WERI-Rb-1 (cell line): ENCODE measurements at regions not wholly inside any gene's neighbourhood (a gene's known extent, or its start where the extent isn't known, plus 50 kb on each side); places are given as distances from the start of the nearest gene placed in this dataset.

ENCODE experiments used
- DNase-seq: peaks from one replicate; pipeline ENCODE4 v3.0.0-alpha.2; 2020
- H3K27ac ChIP-seq: fragments of 250-450 bp; sonication (Bioruptor Pico); 2 replicates; pipeline ENCODE4 v1.5.1; 2020; ENCODE audit warnings: mild to moderate bottlenecking, moderate library complexity
- H3K27me3 ChIP-seq: fragments of 250-450 bp; sonication (Bioruptor Pico); 2 replicates; pipeline ENCODE4 v1.5.1; 2021; ENCODE audit warnings: mild to moderate bottlenecking, low read depth, moderate library complexity; ENCODE audit not compliant: insufficient read depth, severe bottlenecking
- H3K36me3 ChIP-seq: fragments of 250-450 bp; sonication (Bioruptor Pico); 2 replicates; pipeline ENCODE4 v1.5.1; 2020; ENCODE audit warnings: mild to moderate bottlenecking, moderate library complexity
- H3K4me3 ChIP-seq: 2 replicates; pipeline ENCODE4 v1.5.1; 2011; ENCODE audit warnings: low read depth, mild to moderate bottlenecking, control low read depth, low read length
- H3K9me3 ChIP-seq: fragments of 250-450 bp; sonication (Bioruptor Pico); 2 replicates; pipeline ENCODE4 v1.5.1; 2021; ENCODE audit warnings: mild to moderate bottlenecking, moderate library complexity; ENCODE audit not compliant: severe bottlenecking
- CTCF ChIP-seq: IDR thresholded peaks from 2 replicates; pipeline ENCODE4 v1.5.1; 2011; ENCODE audit warnings: low read depth, mild to moderate bottlenecking, control low read depth, inconsistent platforms, low read length

DNA sequence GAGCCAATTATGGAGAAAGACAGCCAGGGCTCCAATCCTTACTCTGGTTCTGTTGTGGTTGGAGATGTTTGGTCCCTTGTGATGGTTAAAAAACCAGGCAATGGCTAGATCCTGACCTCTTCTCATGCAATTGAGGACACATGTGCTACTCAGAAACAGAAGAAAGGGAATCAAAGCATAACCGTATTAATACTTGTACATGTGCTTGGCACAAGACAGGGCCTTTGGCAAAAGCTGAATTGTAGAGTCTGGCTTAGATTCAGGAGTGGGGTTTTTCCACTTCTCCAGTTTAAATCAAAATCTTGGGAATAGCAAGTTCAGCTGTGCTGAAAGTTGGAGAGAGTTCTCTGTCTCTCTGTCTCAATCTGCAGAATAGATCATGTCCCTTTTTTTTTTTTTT is 80.1 kb upstream of the E2F8 start:
- H3K36me3 ChIP-seq, result no peaks in the 10 kb centered on the region

GRCh38 chr11:19316434-19316833 is 75.7 kb upstream of the E2F8 start:
- Histone ChIP-seq H3K27me3 (peaks cover 53% of the 10 kb centered on the region), H3K36me3 (no peaks in the 10 kb centered on the region), H3K27ac (no peak overlapping the region), H3K9me3 (no peaks in the 10 kb centered on the region), H3K4me3 (no peak overlapping the region)
- no peak for TF ChIP-seq CTCF
- DNase-seq, result no peak

More for the DNA sequence above, 80.1 kb upstream of the E2F8 start:
- Histone ChIP-seq H3K27me3 (peaks cover 44% of the 10 kb centered on the region), H3K27ac (no peak overlapping the region), H3K4me3 (no peak overlapping the region), H3K9me3 (peaks cover 2% of the 10 kb centered on the region)
- no peak for DNase-seq
- TF ChIP-seq CTCF, result no peak

- TF ChIP-seq CTCF, result no peak
- no peaks in the 10 kb centered on the region for H3K36me3 ChIP-seq
- DNase-seq, result no peak
These were observed 74.8 kb upstream of the E2F8 start for GRCh38 chr11:19315511-19315910.

GRCh38 chr11:19313140-19313539 is 72.4 kb upstream of the E2F8 start:
- Histone ChIP-seq H3K27ac (no peak overlapping the region), H3K9me3 (no peaks in the 10 kb centered on the region), H3K4me3 (no peak overlapping the region), H3K27me3 (peaks cover 66% of the 10 kb centered on the region), H3K36me3 (no peaks in the 10 kb centered on the region)
- no peak for TF ChIP-seq CTCF
- DNase-seq, result no peak

More at GRCh38 chr11:19315511-19315910, 74.8 kb upstream of the E2F8 start:
- Histone ChIP-seq H3K27ac (no peak overlapping the region), H3K9me3 (no peaks in the 10 kb centered on the region), H3K27me3 (peaks cover 57% of the 10 kb centered on the region), H3K4me3 (no peak overlapping the region)

DNA sequence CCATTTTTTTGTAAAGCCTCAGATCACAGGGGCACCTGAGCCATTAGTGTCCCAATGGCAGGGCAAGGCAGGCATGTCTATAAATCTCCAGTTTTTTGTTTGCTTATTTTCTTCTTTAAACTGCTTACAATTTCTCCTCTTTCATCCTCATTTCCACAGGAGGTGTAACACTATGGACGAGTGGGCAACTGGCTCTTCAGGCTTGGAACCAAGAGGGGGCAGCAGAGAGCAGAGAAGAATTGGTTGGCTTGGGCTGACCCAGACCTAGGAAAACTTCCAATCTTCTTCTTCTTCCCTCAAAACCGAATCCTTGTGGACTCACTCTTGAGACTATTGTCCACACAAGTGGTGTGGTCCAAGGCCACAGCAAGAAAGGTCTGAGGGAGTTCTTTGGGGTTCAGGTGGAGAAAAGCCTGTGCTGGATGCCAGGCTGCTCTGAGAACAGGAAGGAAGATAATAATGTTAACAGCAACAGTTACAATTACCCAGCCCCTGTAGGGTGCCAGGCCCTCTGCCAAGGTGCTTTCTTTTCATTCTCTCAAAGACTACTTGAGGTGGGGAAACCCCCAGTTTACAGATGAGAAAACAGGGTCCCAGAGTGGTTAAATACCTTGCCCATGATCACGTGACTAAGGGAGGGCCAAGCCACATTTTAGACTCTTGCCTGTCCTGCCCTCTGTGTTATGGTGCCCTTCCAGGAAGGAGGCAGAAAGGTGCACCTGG is 70.7 kb upstream of the E2F8 start:
- Histone ChIP-seq H3K27me3 (peaks cover 78% of the 10 kb centered on the region), H3K36me3 (no peaks in the 10 kb centered on the region), H3K27ac (no peak overlapping the region), H3K9me3 (no peaks in the 10 kb centered on the region), H3K4me3 (no peak overlapping the region)
- peak; percentile 79 for TF ChIP-seq CTCF
- peak; percentile 56 for DNase-seq

GRCh38 chr11:19307498-19307897 is 66.8 kb upstream of the E2F8 start:
- no peak overlapping the region for H3K27ac ChIP-seq
- no peak for DNase-seq
- TF ChIP-seq CTCF, result no peak
- no peak overlapping the region for H3K4me3 ChIP-seq
- H3K9me3 ChIP-seq, result no peaks in the 10 kb centered on the region
- H3K27me3 ChIP-seq, result peaks cover 81% of the 10 kb centered on the region
- no peaks in the 10 kb centered on the region for H3K36me3 ChIP-seq
